ENCODE measurements at regions not wholly inside any gene's neighbourhood (a gene's known extent, or its start where the extent isn't known, plus 50 kb on each side); places are given as distances from the start of the nearest gene placed in this dataset.

- TF ChIP-seq, protein P1, sequence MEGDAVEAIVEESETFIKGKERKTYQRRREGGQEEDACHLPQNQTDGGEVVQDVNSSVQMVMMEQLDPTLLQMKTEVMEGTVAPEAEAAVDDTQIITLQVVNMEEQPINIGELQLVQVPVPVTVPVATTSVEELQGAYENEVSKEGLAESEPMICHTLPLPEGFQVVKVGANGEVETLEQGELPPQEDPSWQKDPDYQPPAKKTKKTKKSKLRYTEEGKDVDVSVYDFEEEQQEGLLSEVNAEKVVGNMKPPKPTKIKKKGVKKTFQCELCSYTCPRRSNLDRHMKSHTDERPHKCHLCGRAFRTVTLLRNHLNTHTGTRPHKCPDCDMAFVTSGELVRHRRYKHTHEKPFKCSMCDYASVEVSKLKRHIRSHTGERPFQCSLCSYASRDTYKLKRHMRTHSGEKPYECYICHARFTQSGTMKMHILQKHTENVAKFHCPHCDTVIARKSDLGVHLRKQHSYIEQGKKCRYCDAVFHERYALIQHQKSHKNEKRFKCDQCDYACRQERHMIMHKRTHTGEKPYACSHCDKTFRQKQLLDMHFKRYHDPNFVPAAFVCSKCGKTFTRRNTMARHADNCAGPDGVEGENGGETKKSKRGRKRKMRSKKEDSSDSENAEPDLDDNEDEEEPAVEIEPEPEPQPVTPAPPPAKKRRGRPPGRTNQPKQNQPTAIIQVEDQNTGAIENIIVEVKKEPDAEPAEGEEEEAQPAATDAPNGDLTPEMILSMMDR (IDR thresholded peaks at IDR 0.05; ENCODE audit: insufficient read depth, low read length) = no peak
- no peak for TF ChIP-seq GABPA (IDR thresholded peaks at IDR 0.05; ENCODE audit: low read depth)
- TF ChIP-seq REST (IDR thresholded peaks at IDR 0.05; ENCODE audit: insufficient replicate concordance, low read depth) = no peak
Observed at GRCh38 chr3:13135811-13136321, 62.6 kb upstream of the IQSEC1 start.

Measured in HL-60 (cell line).